GM23338 (cell line): ENCODE measurements at regions not wholly inside any gene's neighbourhood (a gene's known extent, or its start where the extent isn't known, plus 50 kb on each side); places are given as distances from the start of the nearest gene placed in this dataset.

Experiments
- ATAC-seq: fragments of 200-7000 bp; cut with Tn5 transposase; 3 replicates; pipeline ENCODE4 v1.9.1; 2020
- DNase-seq: peaks from one replicate; pipeline ENCODE4 v3.0.0-alpha.2; 2015; ENCODE audit warnings: low spot score
- H2AFZ ChIP-seq: fragments of 200-600 bp; sonication (generic); 2 replicates; pipeline ENCODE4 v1.8.0; 2016; ENCODE audit warnings: antibody characterized with exemption, mild to moderate bottlenecking, moderate library complexity
- H3F3A ChIP-seq: fragments of 200-600 bp; sonication (generic); replicated peaks from 2 replicates; pipeline ENCODE4 v1.8.0; 2017; ENCODE audit warnings: antibody characterized with exemption, mixed run types, low read depth
- H3K27ac ChIP-seq: fragments of 200-600 bp; sonication (generic); 2 replicates; pipeline ENCODE4 v1.6.1; 2016; ENCODE audit warnings: low read depth
- H3K27me3 ChIP-seq: fragments of 200-600 bp; sonication (generic); 2 replicates; pipeline ENCODE4 v1.8.0; 2016; ENCODE audit warnings: mild to moderate bottlenecking, mixed run types, moderate library complexity; ENCODE audit not compliant: insufficient read depth
- H3K36me3 ChIP-seq: fragments of 200-600 bp; sonication (generic); 2 replicates; pipeline ENCODE4 v1.8.0; 2016; ENCODE audit warnings: mild to moderate bottlenecking; ENCODE audit not compliant: insufficient read depth
- H3K4me1 ChIP-seq: fragments of 200-600 bp; sonication (generic); 2 replicates; pipeline ENCODE4 v1.8.0; 2016; ENCODE audit warnings: mild to moderate bottlenecking, moderate library complexity; ENCODE audit not compliant: insufficient read depth
- H3K4me2 ChIP-seq: fragments of 200-600 bp; sonication (generic); 2 replicates; pipeline ENCODE4 v1.7.1; 2017; ENCODE audit warnings: mixed run types
- H3K4me3 ChIP-seq: fragments of 200-600 bp; sonication (generic); 2 replicates; pipeline ENCODE4 v1.6.1; 2016; ENCODE audit warnings: mixed run types
- H3K79me2 ChIP-seq: fragments of 200-600 bp; sonication (generic); replicated peaks from 2 replicates; pipeline ENCODE4 v1.8.0; 2017; ENCODE audit warnings: mild to moderate bottlenecking; ENCODE audit not compliant: insufficient read depth
- H3K9me2 ChIP-seq: fragments of 200-600 bp; sonication (generic); 2 replicates; pipeline ENCODE4 v1.8.0; 2017; ENCODE audit not compliant: insufficient read depth
- H4K20me1 ChIP-seq: fragments of 200-600 bp; sonication (generic); replicated peaks from 2 replicates; pipeline ENCODE4 v1.8.0; 2017; ENCODE audit warnings: mild to moderate bottlenecking; ENCODE audit not compliant: insufficient read depth
- H3K27ac Mint-ChIP-seq: 2 replicates; pipeline ENCODE4 v1.8.0; 2020; ENCODE audit warnings: inconsistent platforms, mild to moderate bottlenecking, moderate library complexity, mixed read lengths
- H3K27me3 Mint-ChIP-seq: 3 replicates; pipeline ENCODE4 v1.8.0; 2022; ENCODE audit warnings: low read depth, mild to moderate bottlenecking, moderate library complexity, mixed read lengths, inconsistent platforms; ENCODE audit not compliant: insufficient read depth, poor library complexity
- H3K36me3 Mint-ChIP-seq: 3 replicates; pipeline ENCODE4 v1.8.0; 2021; ENCODE audit warnings: low read depth, mild to moderate bottlenecking, inconsistent platforms, moderate library complexity, mixed read lengths
- H3K4me1 Mint-ChIP-seq: 3 replicates; pipeline ENCODE4 v1.8.0; 2020; ENCODE audit warnings: mild to moderate bottlenecking, inconsistent platforms, mixed read lengths
- H3K4me3 Mint-ChIP-seq: 3 replicates; pipeline ENCODE4 v1.8.0; 2021; ENCODE audit warnings: moderate library complexity, mild to moderate bottlenecking, inconsistent platforms, mixed read lengths
- H3K9me3 Mint-ChIP-seq: 3 replicates; pipeline ENCODE4 v1.8.0; 2020; ENCODE audit warnings: moderate library complexity, mild to moderate bottlenecking, inconsistent platforms, mixed read lengths
- CREB1 ChIP-seq: fragments of 250-450 bp; sonication (Bioruptor Pico); IDR thresholded peaks from 2 replicates; pipeline ENCODE4 v1.5.0; 2020; ENCODE audit warnings: low read depth, mild to moderate bottlenecking, moderate library complexity
- CTCF ChIP-seq, 2 experiments: fragments of 200-600 bp in 1 of 2; sonication (generic) in 1 of 2; conservative IDR thresholded peaks; 2 replicates each; pipeline versions ENCODE4 v1.5.1 to v1.6.1; 2016 to 2017; ENCODE audit warnings: antibody characterized with exemption in 2 of 2, low read depth in 2 of 2, mild to moderate bottlenecking in 2 of 2, moderate library complexity in 1 of 2
- EZH2 ChIP-seq: fragments of 200-600 bp; sonication (generic); IDR thresholded peaks from one replicate; pipeline ENCODE4 v1.8.0; 2017; ENCODE audit warnings: antibody characterized with exemption, mild to moderate bottlenecking, low read depth; ENCODE audit not compliant: unreplicated experiment
- EZH2phosphoT487 ChIP-seq: fragments of 200-600 bp; sonication (generic); IDR thresholded peaks from one replicate; pipeline ENCODE4 v1.8.1; 2018; ENCODE audit warnings: antibody characterized with exemption; ENCODE audit not compliant: unreplicated experiment
- JUNB ChIP-seq: IDR thresholded peaks from one replicate; pipeline ENCODE4 v1.6.1; 2016; ENCODE audit warnings: antibody characterized with exemption; ENCODE audit not compliant: unreplicated experiment
- NANOG ChIP-seq: IDR thresholded peaks from 2 replicates; pipeline ENCODE4 v1.6.1; 2016; ENCODE audit warnings: antibody characterized with exemption, borderline replicate concordance
- POLR2AphosphoS5 ChIP-seq: IDR thresholded peaks from 2 replicates; pipeline ENCODE4 v1.6.1; 2016; ENCODE audit warnings: antibody characterized with exemption, low read depth
- REST ChIP-seq: IDR thresholded peaks from one replicate; pipeline ENCODE4 v1.6.1; 2018; ENCODE audit warnings: antibody characterized with exemption; ENCODE audit not compliant: unreplicated experiment
- STAT1 ChIP-seq: IDR thresholded peaks from one replicate; pipeline ENCODE4 v1.6.1; 2016; ENCODE audit warnings: antibody characterized with exemption; ENCODE audit not compliant: unreplicated experiment
- ZNF114 ChIP-seq: fragments of 250-450 bp; sonication (Bioruptor Pico); IDR thresholded peaks from 2 replicates; pipeline ENCODE4 v1.5.0; 2020; ENCODE audit warnings: mild to moderate bottlenecking, moderate library complexity
- ZNF331 ChIP-seq: fragments of 250-450 bp; sonication (Bioruptor Pico); IDR thresholded peaks from 2 replicates; pipeline ENCODE4 v1.5.0; 2020; ENCODE audit warnings: low read depth, mild to moderate bottlenecking, moderate library complexity
- TF ChIP-seq, protein P1 (sequence below): fragments of 250-450 bp; sonication (Bioruptor Pico); IDR thresholded peaks from 2 replicates; pipeline ENCODE4 v1.5.0; 2020; ENCODE audit warnings: mild to moderate bottlenecking, moderate library complexity

DNA sequence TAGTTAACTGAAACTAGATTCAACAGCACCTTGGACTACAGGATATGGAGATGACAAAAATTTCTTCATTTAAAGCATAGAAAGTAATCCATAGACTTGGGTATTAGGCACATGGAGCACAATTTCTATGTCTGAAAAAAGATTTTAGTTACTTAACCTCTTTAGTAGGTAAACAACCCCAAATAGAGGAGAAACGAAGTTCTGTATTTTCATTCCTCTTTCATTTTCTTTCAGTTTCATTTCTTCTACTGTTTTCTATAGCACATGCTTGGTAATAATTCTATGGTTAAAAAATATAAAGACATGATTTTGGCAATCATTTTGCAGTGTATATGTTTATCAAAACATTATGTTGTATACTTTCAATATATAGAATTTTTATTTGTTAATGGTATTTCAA is 99.5 kb downstream of the CASP12 start (continued):
- no peak for TF ChIP-seq CTCF (conservative IDR thresholded peaks at IDR 0.05; ENCODE audit: low read depth in 2 of 2)
- no peak for TF ChIP-seq STAT1

DNA sequence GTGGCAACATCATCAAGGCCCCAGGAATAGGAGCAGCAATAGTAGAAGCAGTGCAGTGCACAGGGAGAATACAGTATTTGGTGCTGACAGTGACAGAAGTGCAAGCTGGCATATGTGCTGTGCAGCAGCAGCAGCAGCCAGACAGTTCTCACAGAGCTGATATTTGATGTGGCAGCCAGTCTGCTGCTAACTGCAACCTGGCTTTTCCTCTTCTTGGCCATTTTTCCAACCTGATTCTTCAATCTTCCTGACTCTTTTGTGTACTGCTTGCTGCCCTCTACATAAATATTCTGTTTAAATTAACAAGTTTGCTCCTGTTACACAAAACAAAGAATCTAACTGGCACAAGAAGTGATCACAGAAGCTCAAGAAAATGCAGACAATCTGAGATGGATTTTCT is 102.0 kb downstream of the CASP12 start:
- H3K27ac Mint-ChIP-seq = no peak overlapping the region
- Histone ChIP-seq H3K27me3 (no peaks in the 10 kb centered on the region), H3K36me3 (peaks cover 3% of the 10 kb centered on the region; the same call in 1 of the 2 replicates), H3K79me2 (no peaks in the 10 kb centered on the region), H3K4me1 (0 out of 2 replicates have a peak, but pooled peaks cover 1% of the 10 kb centered on the region), H3K4me2 (no peak overlapping the region), H3K27ac (no peak overlapping the region), H2AFZ (no peak overlapping the region), H4K20me1 (no peaks in the 10 kb centered on the region), H3F3A (no peaks in the 10 kb centered on the region), H3K4me3 (no peak overlapping the region), H3K9me2 (0 out of 2 replicates have a peak, but pooled peaks cover 7% of the 10 kb centered on the region)
- no peaks in the 10 kb centered on the region for H3K27me3 Mint-ChIP-seq
- peaks cover 22% of the 10 kb centered on the region for H3K36me3 Mint-ChIP-seq
- ATAC-seq (no peak), DNase-seq (no peak)
- no peak overlapping the region for H3K4me3 Mint-ChIP-seq
- no peaks in the 10 kb centered on the region; the same call in 2 of the 3 replicates for H3K4me1 Mint-ChIP-seq
- H3K9me3 Mint-ChIP-seq = peaks cover 14% of the 10 kb centered on the region
- TF ChIP-seq ZNF114 (CRISPR knock-in tag) (no peak), POLR2AphosphoS5 (no peak), EZH2 (no peak), ZNF331 (CRISPR knock-in tag) (no peak), CREB1 (CRISPR knock-in tag) (no peak), STAT1 (no peak), NANOG (no peak), CTCF (conservative IDR thresholded peaks at IDR 0.05; ENCODE audit: low read depth in 2 of 2) (no peak), REST (no peak), JUNB (no peak), EZH2phosphoT487 (no peak)
- TF ChIP-seq, protein P1, sequence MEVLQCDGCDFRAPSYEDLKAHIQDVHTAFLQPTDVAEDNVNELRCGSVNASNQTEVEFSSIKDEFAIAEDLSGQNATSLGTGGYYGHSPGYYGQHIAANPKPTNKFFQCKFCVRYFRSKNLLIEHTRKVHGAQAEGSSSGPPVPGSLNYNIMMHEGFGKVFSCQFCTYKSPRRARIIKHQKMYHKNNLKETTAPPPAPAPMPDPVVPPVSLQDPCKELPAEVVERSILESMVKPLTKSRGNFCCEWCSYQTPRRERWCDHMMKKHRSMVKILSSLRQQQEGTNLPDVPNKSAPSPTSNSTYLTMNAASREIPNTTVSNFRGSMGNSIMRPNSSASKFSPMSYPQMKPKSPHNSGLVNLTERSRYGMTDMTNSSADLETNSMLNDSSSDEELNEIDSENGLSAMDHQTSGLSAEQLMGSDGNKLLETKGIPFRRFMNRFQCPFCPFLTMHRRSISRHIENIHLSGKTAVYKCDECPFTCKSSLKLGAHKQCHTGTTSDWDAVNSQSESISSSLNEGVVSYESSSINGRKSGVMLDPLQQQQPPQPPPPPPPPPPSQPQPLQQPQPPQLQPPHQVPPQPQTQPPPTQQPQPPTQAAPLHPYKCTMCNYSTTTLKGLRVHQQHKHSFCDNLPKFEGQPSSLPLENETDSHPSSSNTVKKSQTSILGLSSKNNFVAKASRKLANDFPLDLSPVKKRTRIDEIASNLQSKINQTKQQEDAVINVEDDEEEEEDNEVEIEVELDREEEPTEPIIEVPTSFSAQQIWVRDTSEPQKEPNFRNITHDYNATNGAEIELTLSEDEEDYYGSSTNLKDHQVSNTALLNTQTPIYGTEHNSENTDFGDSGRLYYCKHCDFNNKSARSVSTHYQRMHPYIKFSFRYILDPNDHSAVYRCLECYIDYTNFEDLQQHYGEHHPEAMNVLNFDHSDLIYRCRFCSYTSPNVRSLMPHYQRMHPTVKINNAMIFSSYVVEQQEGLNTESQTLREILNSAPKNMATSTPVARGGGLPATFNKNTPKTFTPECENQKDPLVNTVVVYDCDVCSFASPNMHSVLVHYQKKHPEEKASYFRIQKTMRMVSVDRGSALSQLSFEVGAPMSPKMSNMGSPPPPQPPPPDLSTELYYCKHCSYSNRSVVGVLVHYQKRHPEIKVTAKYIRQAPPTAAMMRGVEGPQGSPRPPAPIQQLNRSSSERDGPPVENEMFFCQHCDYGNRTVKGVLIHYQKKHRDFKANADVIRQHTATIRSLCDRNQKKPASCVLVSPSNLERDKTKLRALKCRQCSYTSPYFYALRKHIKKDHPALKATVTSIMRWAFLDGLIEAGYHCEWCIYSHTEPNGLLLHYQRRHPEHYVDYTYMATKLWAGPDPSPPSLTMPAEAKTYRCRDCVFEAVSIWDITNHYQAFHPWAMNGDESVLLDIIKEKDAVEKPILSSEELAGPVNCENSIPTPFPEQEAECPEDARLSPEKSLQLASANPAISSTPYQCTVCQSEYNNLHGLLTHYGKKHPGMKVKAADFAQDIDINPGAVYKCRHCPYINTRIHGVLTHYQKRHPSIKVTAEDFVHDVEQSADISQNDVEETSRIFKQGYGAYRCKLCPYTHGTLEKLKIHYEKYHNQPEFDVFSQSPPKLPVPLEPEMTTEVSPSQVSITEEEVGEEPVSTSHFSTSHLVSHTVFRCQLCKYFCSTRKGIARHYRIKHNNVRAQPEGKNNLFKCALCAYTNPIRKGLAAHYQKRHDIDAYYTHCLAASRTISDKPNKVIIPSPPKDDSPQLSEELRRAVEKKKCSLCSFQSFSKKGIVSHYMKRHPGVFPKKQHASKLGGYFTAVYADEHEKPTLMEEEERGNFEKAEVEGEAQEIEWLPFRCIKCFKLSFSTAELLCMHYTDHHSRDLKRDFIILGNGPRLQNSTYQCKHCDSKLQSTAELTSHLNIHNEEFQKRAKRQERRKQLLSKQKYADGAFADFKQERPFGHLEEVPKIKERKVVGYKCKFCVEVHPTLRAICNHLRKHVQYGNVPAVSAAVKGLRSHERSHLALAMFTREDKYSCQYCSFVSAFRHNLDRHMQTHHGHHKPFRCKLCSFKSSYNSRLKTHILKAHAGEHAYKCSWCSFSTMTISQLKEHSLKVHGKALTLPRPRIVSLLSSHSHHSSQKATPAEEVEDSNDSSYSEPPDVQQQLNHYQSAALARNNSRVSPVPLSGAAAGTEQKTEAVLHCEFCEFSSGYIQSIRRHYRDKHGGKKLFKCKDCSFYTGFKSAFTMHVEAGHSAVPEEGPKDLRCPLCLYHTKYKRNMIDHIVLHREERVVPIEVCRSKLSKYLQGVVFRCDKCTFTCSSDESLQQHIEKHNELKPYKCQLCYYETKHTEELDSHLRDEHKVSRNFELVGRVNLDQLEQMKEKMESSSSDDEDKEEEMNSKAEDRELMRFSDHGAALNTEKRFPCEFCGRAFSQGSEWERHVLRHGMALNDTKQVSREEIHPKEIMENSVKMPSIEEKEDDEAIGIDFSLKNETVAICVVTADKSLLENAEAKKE = no peak
